GM19438 (cell line): ENCODE measurements at regions not wholly inside any gene's neighbourhood (a gene's known extent, or its start where the extent isn't known, plus 50 kb on each side); places are given as distances from the start of the nearest gene placed in this dataset.

Experiments
- ATAC-seq: cut with Tn5 transposase; IDR thresholded peaks from one replicate; pipeline ENCODE4 v1.9.1; 2021; ENCODE audit warnings: low read depth; ENCODE audit not compliant: unreplicated experiment

GRCh38 chr10:10392511-10392910 lies 625.2 kb upstream of the CELF2 start:
- no peak for ATAC-seq

- ATAC-seq, result no peak
These were observed 622.6 kb upstream of the CELF2 start for GRCh38 chr10:10394933-10395658.

GRCh38 chr10:10396601-10397000 lies 621.1 kb upstream of the CELF2 start:
- ATAC-seq, result no peak

- no peak for ATAC-seq
These were observed 619.8 kb upstream of the CELF2 start for GRCh38 chr10:10397906-10398305.

- no peak for ATAC-seq
These were observed 613.9 kb upstream of the CELF2 start for GRCh38 chr10:10403762-10404161.

GRCh38 chr10:10417671-10418070 lies 600.0 kb upstream of the CELF2 start:
- ATAC-seq, result no peak

GRCh38 chr10:10418387-10418786 lies 599.3 kb upstream of the CELF2 start:
- peak; percentile 98 for ATAC-seq

- ATAC-seq, result no peak
These were observed 596.6 kb upstream of the CELF2 start for GRCh38 chr10:10421071-10421470.

GRCh38 chr10:10431422-10432066 lies 586.1 kb upstream of the CELF2 start:
- ATAC-seq, result no peak

- ATAC-seq, result no peak
These were observed 585.2 kb upstream of the CELF2 start for GRCh38 chr10:10432296-10433035.

GRCh38 chr10:10434312-10434711 lies 583.4 kb upstream of the CELF2 start:
- no peak for ATAC-seq

GRCh38 chr10:10437886-10438285 lies 579.8 kb upstream of the CELF2 start:
- ATAC-seq, result no peak

GRCh38 chr10:10438335-10439100 lies 579.2 kb upstream of the CELF2 start:
- ATAC-seq, result no peak

GRCh38 chr10:10456856-10457255 lies 560.8 kb upstream of the CELF2 start:
- no peak for ATAC-seq

GRCh38 chr10:10460451-10460850 lies 557.2 kb upstream of the CELF2 start:
- ATAC-seq, result no peak

GRCh38 chr10:10462151-10462941 lies 555.3 kb upstream of the CELF2 start:
- ATAC-seq, result no peak

GRCh38 chr10:10471758-10472157 lies 545.9 kb upstream of the CELF2 start:
- no peak for ATAC-seq

GRCh38 chr10:10475812-10476211 lies 541.9 kb upstream of the CELF2 start:
- ATAC-seq, result no peak

- ATAC-seq, result no peak
These were observed 539.8 kb upstream of the CELF2 start for GRCh38 chr10:10477844-10478243.

- no peak for ATAC-seq
These were observed 538.2 kb upstream of the CELF2 start for GRCh38 chr10:10479465-10479864.
